ENCODE measurements at regions not wholly inside any gene's neighbourhood (a gene's known extent, or its start where the extent isn't known, plus 50 kb on each side); places are given as distances from the start of the nearest gene placed in this dataset.
A peak's percentile ranks its signal among the peaks of the same experiment; 100 is the strongest.

- no peaks in the 10 kb centered on the region for H3K9me3 ChIP-seq (ENCODE audit: insufficient read depth in 2 of 2, low read depth in 1 of 2, low read length in 1 of 2)
- no peak overlapping the region for H4K8ac ChIP-seq (ENCODE audit: extremely low read depth, insufficient read depth, low read length)
- H3K4ac ChIP-seq (replicated peaks; ENCODE audit: insufficient read length, low read depth, low read length), result no peak overlapping the region
- peak; percentile 34 to 86 for DNase-seq (ENCODE audit: low read depth in 1 of 2, low spot score in 2 of 2)
- H3K56ac ChIP-seq (replicated peaks; ENCODE audit: insufficient read length, low read depth, low read length), result no peak overlapping the region
- H3K9ac ChIP-seq (replicated peaks in 1 of 4; ENCODE audit: extremely low read depth in 1 of 4, low read depth in 3 of 4, low read length in 3 of 4), result no peak overlapping the region
- no peak overlapping the region for H3K4me2 ChIP-seq (ENCODE audit: insufficient read depth in 1 of 2, low read depth in 2 of 2, low read length in 2 of 2)
- no peak overlapping the region for H3K4me3 ChIP-seq (ENCODE audit: extremely low read depth in 1 of 4, insufficient read depth in 2 of 4, low read depth in 3 of 4, low read length in 4 of 4)
- H4K91ac ChIP-seq (replicated peaks; ENCODE audit: insufficient read length, low read length), result no peak overlapping the region
- H3K36me3 ChIP-seq (ENCODE audit: control insufficient read depth in 2 of 4, insufficient read depth in 4 of 4, low read length in 3 of 4), result no peaks in the 10 kb centered on the region
- H3K4me1 ChIP-seq (replicated peaks in 1 of 4; ENCODE audit: control insufficient read depth in 3 of 4, insufficient read depth in 4 of 4, low read length in 3 of 4), result no peaks in the 10 kb centered on the region
- H3K27me3 ChIP-seq (replicated peaks in 1 of 4; ENCODE audit: control insufficient read depth in 3 of 4, extremely low read depth in 1 of 4, insufficient read depth in 3 of 4, low read length in 3 of 4), result no peaks in the 10 kb centered on the region; a peak in 1 of 7 replicates
- H3K27ac ChIP-seq (ENCODE audit: low read depth, low read length), result no peak overlapping the region
- no peaks in the 10 kb centered on the region for H4K20me1 ChIP-seq (replicated peaks in 1 of 2; ENCODE audit: control insufficient read depth in 1 of 2, insufficient read depth in 2 of 2, low read length in 2 of 2)
- H2BK15ac ChIP-seq (ENCODE audit: low read length), result no peak overlapping the region
- H3K14ac ChIP-seq (ENCODE audit: insufficient read length), result no peak overlapping the region
- no peak overlapping the region for H2BK20ac ChIP-seq (ENCODE audit: low read length)
- no peak overlapping the region for H2BK120ac ChIP-seq (replicated peaks; ENCODE audit: low read depth, low read length)
- no peaks in the 10 kb centered on the region for H3K79me2 ChIP-seq (ENCODE audit: control insufficient read depth in 1 of 2, insufficient read depth in 2 of 2, low read length in 2 of 2)
- no peak overlapping the region for H3K23ac ChIP-seq (ENCODE audit: insufficient read length)
- no peak overlapping the region for H4K5ac ChIP-seq (ENCODE audit: insufficient read length, low read depth, low read length)
- peak; percentile 77 for FAIRE-seq
- ChIA-PET POLR2A (ENCODE audit: partially characterized antibody) (no interaction called here), CTCF (ENCODE audit: partially characterized antibody) (interaction anchor here (0.5 to 4.6 kb wide), 52 partner anchors 10 to 830 kb away, joined by 3 to 36 read pairs (median 4); partner anchors contain the start of gene RASAL2)
- TF ChIP-seq CTCF (IDR thresholded peaks at IDR 0.05; ENCODE audit: control extremely low read depth in 1 of 3, insufficient read depth in 1 of 3, low read depth in 1 of 3, low read length in 3 of 3), result peak; percentile 84 to 95 (median 93)
- peak; percentile 79 to 86 for TF ChIP-seq RAD21 (IDR thresholded peaks at IDR 0.05 in 1 of 2, conservative IDR thresholded peaks at IDR 0.05 in 1 of 2; ENCODE audit: low read depth in 2 of 2, low read length in 2 of 2)
- TF ChIP-seq CREB1 (IDR thresholded peaks at IDR 0.05), result 0 out of 2 replicates have a peak, but pooled peaks have one; percentile 22
- 0 out of 2 replicates have a peak, but pooled peaks have one; percentile 28 for TF ChIP-seq TEAD4 (IDR thresholded peaks at IDR 0.05; ENCODE audit: low read depth, low read length)
- no peak for TF ChIP-seq HDAC2 (IDR thresholded peaks at IDR 0.05; ENCODE audit: borderline replicate concordance in 1 of 2, low read depth in 2 of 2, low read length in 2 of 2)
- TF ChIP-seq YY1 (IDR thresholded peaks at IDR 0.05; ENCODE audit: low read depth, low read length), result peak; percentile 57; the same call in 1 of the 2 replicates
- no peak for TF ChIP-seq EZH2 (IDR thresholded peaks at IDR 0.05; ENCODE audit: low read depth, low read length, severe bottlenecking)
- no peak for TF ChIP-seq USF2 (IDR thresholded peaks at IDR 0.05; ENCODE audit: low read length)
- no peaks in the 10 kb centered on the region for H3K79me1 ChIP-seq (ENCODE audit: low read depth, low read length)
- no peak overlapping the region for H2BK12ac ChIP-seq (ENCODE audit: low read depth, low read length)
- H3K23me2 ChIP-seq (ENCODE audit: low read depth, low read length), result no peaks in the 10 kb centered on the region
- H2AFZ ChIP-seq (ENCODE audit: low read length), result 0 out of 2 replicates have a peak overlapping the region, but pooled peaks have one; percentile 4
- no peak overlapping the region for H3K18ac ChIP-seq (ENCODE audit: extremely low read depth, low read length)
- no peak overlapping the region for H2BK5ac ChIP-seq (ENCODE audit: low read depth, low read length)
- no peak overlapping the region for H2AK5ac ChIP-seq (ENCODE audit: low read depth, low read length)
These were observed 62.0 kb upstream of the RASAL2 start for GRCh38 chr1:178031856-178032320.
